Activated CD4-positive, alpha-beta T cell treated with anti-CD3 and anti-CD28 coated beads for 24 hours (primary cell): ENCODE measurements at regions not wholly inside any gene's neighbourhood (a gene's known extent, or its start where the extent isn't known, plus 50 kb on each side); places are given as distances from the start of the nearest gene placed in this dataset.

ENCODE experiments used
- DNase-seq, 2 donors: peaks; one replicate each; pipeline ENCODE4 v3.0.0-alpha.2; 2020; ENCODE audit warnings: low read depth in 2 of 2

DNA sequence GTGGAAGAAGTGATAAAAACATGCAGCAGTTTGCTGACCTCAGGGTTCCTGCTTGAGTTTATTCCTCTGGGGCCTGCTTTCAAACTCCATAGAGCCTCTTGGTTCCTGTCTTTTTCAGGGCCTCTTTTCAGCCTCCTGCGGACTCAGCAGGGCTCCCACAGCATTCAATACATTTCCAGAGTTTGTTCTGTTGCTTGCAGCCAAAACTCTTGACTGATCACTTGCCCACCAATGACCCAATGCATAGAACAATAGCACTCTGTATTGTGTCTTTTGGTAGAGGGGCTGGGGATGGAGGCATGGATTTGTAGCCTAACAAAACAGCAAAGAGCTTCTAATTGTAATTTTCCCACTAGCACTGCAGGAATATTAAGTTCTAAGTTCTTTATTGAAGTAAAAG lies 50.8 kb upstream of the CREB5 start:
- no peak for DNase-seq

DNA sequence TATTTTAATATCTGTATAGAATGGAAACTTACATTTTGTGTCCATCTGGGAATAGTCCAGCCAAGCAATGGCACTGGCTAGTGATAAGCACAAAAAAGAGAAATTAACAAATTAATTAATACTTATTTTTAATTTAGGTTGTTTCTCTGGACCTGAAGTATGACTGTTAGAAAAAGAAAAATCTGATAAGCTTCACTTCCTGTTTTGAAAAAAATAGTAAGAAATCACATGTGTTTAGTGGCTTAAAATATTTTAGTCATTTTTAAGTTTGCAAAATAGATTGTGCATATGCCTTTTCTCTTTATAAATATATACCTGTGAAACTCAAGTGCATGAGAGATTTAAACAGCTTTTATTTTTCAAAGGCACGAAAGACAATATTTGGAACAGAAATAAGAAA lies 50.1 kb upstream of the CREB5 start:
- DNase-seq, result no peak
